ENCODE measurements at regions not wholly inside any gene's neighbourhood (a gene's known extent, or its start where the extent isn't known, plus 50 kb on each side); places are given as distances from the start of the nearest gene placed in this dataset.

DNA sequence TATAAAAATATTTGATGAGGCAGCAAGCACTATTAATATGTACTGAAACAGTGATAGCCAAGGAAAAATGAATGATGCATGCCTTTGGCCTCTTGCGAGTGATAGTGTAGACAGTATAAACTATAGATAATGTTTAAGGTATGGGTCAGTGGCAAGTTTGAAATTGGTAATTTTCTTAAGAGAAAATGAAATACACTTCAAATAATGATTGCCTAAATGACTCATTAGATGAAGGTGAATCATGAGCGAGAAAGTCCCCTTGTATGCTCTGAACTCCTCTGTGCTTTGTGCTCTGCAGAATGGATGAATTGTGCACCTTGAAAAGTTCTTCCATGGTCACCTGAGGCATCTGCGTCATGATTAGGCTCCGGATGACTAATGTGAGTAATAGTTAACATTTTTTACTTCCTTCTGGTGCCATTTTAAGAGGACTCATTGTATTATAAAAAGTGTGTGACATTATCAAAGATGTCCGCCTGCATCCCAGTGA lies 84.9 kb upstream of the RTL1 start:
- no peaks in the 10 kb centered on the region for H3K36me3 ChIP-seq (replicated peaks)
- DNase-seq (ENCODE audit: low spot score in 2 of 2) = no peak
- no peaks in the 10 kb centered on the region for H3K27me3 ChIP-seq (ENCODE audit: low read depth)
- no peaks in the 10 kb centered on the region for H3K4me1 ChIP-seq
- H3K9me3 ChIP-seq = no peaks in the 10 kb centered on the region; the same call in 1 of the 2 replicates
- in situ Hi-C loops (cut with MboI; ENCODE audit: low sequenced_read_pairs) = no loop called here
- H3K4me3 ChIP-seq = no peak overlapping the region

DNA sequence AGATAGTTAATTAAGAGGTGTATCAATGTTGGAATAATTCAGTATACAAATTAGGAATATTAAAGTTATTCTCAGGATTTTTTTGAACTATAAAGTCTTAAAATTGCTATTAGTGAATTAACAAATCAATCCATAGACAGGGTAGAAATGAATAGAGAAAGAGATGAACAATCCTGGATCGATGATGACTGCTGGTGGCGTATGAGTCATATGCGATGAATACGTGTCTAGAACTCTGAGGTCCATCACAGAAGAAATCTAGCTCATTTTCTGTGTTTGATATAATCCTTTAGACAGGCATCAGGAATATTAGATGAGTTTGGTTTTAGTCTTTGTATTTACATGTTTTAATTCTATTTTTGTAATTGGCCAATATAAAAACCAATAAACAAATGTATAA lies 85.4 kb upstream of the RTL1 start:
- H3K9me3 ChIP-seq = no peaks in the 10 kb centered on the region; the same call in 1 of the 2 replicates
- no peak for DNase-seq (ENCODE audit: low spot score in 2 of 2)
- H3K4me3 ChIP-seq = no peak overlapping the region
- H3K27me3 ChIP-seq (ENCODE audit: low read depth) = no peaks in the 10 kb centered on the region
- H3K4me1 ChIP-seq = no peaks in the 10 kb centered on the region
- no peaks in the 10 kb centered on the region for H3K36me3 ChIP-seq (replicated peaks)
- in situ Hi-C loops (cut with MboI; ENCODE audit: low sequenced_read_pairs) = no loop called here

DNA sequence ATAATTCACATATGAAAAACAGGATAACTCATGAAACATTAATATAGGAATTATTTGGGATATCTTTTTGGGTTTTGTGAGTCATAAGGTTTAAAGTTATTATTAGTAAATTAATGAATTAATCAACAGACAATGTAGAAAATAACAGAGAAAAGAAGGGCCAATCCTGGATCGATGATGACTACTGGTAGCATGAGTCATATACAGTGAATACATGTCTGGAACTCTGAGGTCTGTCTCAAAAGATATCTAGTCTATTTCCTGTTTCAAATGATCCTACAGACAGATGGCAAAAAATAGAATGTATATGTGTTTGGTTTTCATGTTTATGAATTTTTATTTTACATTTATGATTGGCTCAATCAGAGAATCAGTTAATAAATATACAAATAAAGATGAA lies 86.4 kb upstream of the RTL1 start:
- DNase-seq (ENCODE audit: low spot score in 2 of 2) = no peak
- Histone ChIP-seq H3K27me3 (ENCODE audit: low read depth) (no peaks in the 10 kb centered on the region), H3K9me3 (no peaks in the 10 kb centered on the region; the same call in 1 of the 2 replicates), H3K4me3 (no peak overlapping the region), H3K36me3 (replicated peaks) (no peaks in the 10 kb centered on the region), H3K4me1 (no peaks in the 10 kb centered on the region)
- in situ Hi-C loops (cut with MboI; ENCODE audit: low sequenced_read_pairs) = no loop called here

GRCh38 chr14:100994082-100994481 lies 90.6 kb upstream of the RTL1 start:
- H3K4me1 ChIP-seq = no peaks in the 10 kb centered on the region
- no peaks in the 10 kb centered on the region for H3K36me3 ChIP-seq (replicated peaks)
- in situ Hi-C loops (cut with MboI; ENCODE audit: low sequenced_read_pairs) = no loop called here
- no peaks in the 10 kb centered on the region; the same call in 1 of the 2 replicates for H3K9me3 ChIP-seq
- no peaks in the 10 kb centered on the region for H3K27me3 ChIP-seq (ENCODE audit: low read depth)
- DNase-seq (ENCODE audit: low spot score in 2 of 2) = no peak
- no peak overlapping the region for H3K4me3 ChIP-seq

- no peak overlapping the region for H3K4me3 ChIP-seq
- in situ Hi-C loops (cut with MboI; ENCODE audit: low sequenced_read_pairs) = no loop called here
- no peaks in the 10 kb centered on the region for H3K36me3 ChIP-seq (replicated peaks)
- H3K27me3 ChIP-seq (ENCODE audit: low read depth) = no peaks in the 10 kb centered on the region
- DNase-seq (ENCODE audit: low spot score in 2 of 2) = no peak
- H3K9me3 ChIP-seq = no peaks in the 10 kb centered on the region; the same call in 1 of the 2 replicates
- no peaks in the 10 kb centered on the region for H3K4me1 ChIP-seq
Observed at GRCh38 chr14:100994756-100995330, 91.3 kb upstream of the RTL1 start.

- no peaks in the 10 kb centered on the region for H3K4me1 ChIP-seq
- DNase-seq (ENCODE audit: low spot score in 2 of 2) = no peak
- H3K27me3 ChIP-seq (ENCODE audit: low read depth) = no peaks in the 10 kb centered on the region; the same call in 1 of the 2 replicates
- no peak overlapping the region for H3K4me3 ChIP-seq
- in situ Hi-C loops (cut with MboI; ENCODE audit: low sequenced_read_pairs) = no loop called here
- H3K9me3 ChIP-seq = no peaks in the 10 kb centered on the region; the same call in 1 of the 2 replicates
- no peaks in the 10 kb centered on the region; the same call in 1 of the 2 replicates for H3K36me3 ChIP-seq (replicated peaks)
Observed at GRCh38 chr14:101000711-101001250, 97.3 kb upstream of the RTL1 start.

DNA sequence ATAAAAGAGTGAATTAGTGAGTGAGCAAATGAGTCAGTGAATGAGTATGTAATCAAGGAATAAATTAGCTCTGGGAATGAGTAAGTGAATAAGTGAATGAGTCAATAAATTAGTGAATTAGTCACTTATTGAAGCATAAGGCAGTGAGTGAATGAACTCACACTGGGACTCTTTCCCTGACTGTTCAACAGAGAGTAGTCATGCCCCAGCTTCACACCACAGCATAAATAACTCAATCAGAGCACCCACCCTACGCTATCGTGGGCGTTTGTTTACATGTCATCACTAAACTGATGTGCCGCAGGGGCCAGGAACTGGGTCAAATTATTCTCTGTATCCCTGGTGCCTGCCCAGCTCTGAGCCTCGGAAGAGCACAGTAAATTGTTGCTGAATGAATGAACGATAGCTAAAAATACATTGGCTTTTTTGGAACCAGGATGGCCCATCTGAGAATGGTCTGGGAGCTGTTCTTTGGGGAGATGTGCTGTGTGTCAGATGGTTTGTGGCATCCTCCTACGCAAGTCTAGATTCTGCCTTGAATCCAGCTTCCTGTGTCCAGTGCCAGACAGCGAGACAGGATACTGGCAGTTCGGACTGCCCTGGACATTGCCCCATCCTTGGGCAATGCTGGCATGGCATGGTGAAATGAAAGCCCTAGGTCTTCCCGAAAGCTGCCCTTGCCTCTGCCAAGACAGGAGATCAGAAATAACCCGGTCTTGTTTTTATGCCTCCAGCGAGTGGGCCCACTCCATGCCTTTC lies 98.0 kb upstream of the RTL1 start:
- Histone ChIP-seq H3K9me3 (no peaks in the 10 kb centered on the region; the same call in 1 of the 2 replicates), H3K4me3 (no peak overlapping the region), H3K27me3 (ENCODE audit: low read depth) (no peaks in the 10 kb centered on the region; the same call in 1 of the 2 replicates), H3K4me1 (no peaks in the 10 kb centered on the region), H3K36me3 (replicated peaks) (no peaks in the 10 kb centered on the region; the same call in 1 of the 2 replicates)
- in situ Hi-C loops (cut with MboI; ENCODE audit: low sequenced_read_pairs) = no loop called here
- DNase-seq (ENCODE audit: low spot score in 2 of 2) = no peak

GRCh38 chr14:101002738-101003137 lies 99.2 kb upstream of the RTL1 start:
- in situ Hi-C loops (cut with MboI; ENCODE audit: low sequenced_read_pairs) = no loop called here
- no peaks in the 10 kb centered on the region; the same call in 1 of the 2 replicates for H3K36me3 ChIP-seq (replicated peaks)
- no peak overlapping the region for H3K4me3 ChIP-seq
- no peaks in the 10 kb centered on the region; the same call in 1 of the 2 replicates for H3K9me3 ChIP-seq
- no peaks in the 10 kb centered on the region; the same call in 1 of the 2 replicates for H3K27me3 ChIP-seq (ENCODE audit: low read depth)
- no peaks in the 10 kb centered on the region for H3K4me1 ChIP-seq
- no peak for DNase-seq (ENCODE audit: low spot score in 2 of 2)

DNA sequence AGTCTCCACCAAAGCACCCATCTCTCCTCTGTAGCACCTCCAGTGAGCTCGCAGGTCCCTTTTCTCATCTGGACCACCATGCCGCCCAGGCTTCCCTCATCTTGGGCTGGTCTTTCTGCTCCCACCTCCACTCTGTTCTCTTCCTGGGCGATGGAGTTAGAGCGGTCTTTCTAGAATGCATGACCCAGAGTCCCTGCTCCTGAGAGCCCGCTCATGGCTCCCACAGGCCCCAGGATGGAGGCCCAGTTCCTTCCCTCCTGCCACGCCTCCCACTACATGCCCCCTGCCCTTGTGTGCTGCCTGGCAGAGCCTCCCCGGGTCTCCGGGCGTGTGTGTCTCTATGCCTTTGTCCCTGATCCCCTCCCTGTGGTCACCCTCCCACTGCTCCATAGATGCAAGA lies 100.7 kb upstream of the RTL1 start:
- in situ Hi-C loops (cut with MboI; ENCODE audit: low sequenced_read_pairs) = no loop called here

GRCh38 chr14:101004954-101005353 lies 101.4 kb upstream of the RTL1 start:
- H3K4me3 ChIP-seq = no peak overlapping the region
- H3K27me3 ChIP-seq (ENCODE audit: low read depth) = no peaks in the 10 kb centered on the region; the same call in 1 of the 2 replicates
- DNase-seq (ENCODE audit: low spot score in 2 of 2) = no peak

More for the DNA sequence above, 100.7 kb upstream of the RTL1 start:
- DNase-seq (ENCODE audit: low spot score in 2 of 2) = no peak
- no peak overlapping the region for H3K4me3 ChIP-seq
- no peaks in the 10 kb centered on the region; the same call in 1 of the 2 replicates for H3K36me3 ChIP-seq (replicated peaks)
- H3K4me1 ChIP-seq = no peaks in the 10 kb centered on the region
- no peaks in the 10 kb centered on the region; the same call in 1 of the 2 replicates for H3K27me3 ChIP-seq (ENCODE audit: low read depth)
- H3K9me3 ChIP-seq = no peaks in the 10 kb centered on the region; the same call in 1 of the 2 replicates

GRCh38 chr14:101005447-101005846 lies 101.9 kb upstream of the RTL1 start:
- DNase-seq (ENCODE audit: low spot score in 2 of 2) = no peak
- no peaks in the 10 kb centered on the region; the same call in 1 of the 2 replicates for H3K36me3 ChIP-seq (replicated peaks)

More at GRCh38 chr14:101004954-101005353, 101.4 kb upstream of the RTL1 start:
- Histone ChIP-seq H3K9me3 (no peaks in the 10 kb centered on the region; the same call in 1 of the 2 replicates), H3K4me1 (no peaks in the 10 kb centered on the region), H3K36me3 (replicated peaks) (no peaks in the 10 kb centered on the region; the same call in 1 of the 2 replicates)
- in situ Hi-C loops (cut with MboI; ENCODE audit: low sequenced_read_pairs) = no loop called here

DNA sequence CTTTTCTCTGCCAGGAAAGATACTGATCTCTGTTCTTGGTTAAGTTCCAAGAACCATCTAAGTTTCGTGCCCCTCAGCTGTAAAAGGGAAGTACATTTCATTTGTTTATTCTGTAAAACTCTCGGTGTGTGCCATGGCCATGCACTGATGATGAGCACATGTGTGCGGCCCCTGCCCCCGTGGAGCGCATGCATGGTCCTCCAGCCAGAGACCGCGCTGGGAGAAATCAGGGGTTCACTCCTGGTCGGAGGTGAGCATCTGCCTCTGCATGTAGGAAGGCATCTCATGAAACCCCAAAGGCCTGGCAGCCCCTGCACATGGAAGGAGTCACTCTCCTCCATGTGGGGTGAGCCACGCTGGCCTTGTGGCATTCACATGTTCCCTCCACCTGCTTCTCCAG lies 102.5 kb upstream of the RTL1 start:
- no peaks in the 10 kb centered on the region for H3K9me3 ChIP-seq
- in situ Hi-C loops (cut with MboI; ENCODE audit: low sequenced_read_pairs) = no loop called here
- H3K27me3 ChIP-seq (ENCODE audit: low read depth) = no peaks in the 10 kb centered on the region
- H3K4me1 ChIP-seq = no peaks in the 10 kb centered on the region
- H3K36me3 ChIP-seq (replicated peaks) = no peaks in the 10 kb centered on the region; the same call in 1 of the 2 replicates
- H3K4me3 ChIP-seq = no peak overlapping the region
- no peak for DNase-seq (ENCODE audit: low spot score in 2 of 2)

More at GRCh38 chr14:101005447-101005846, 101.9 kb upstream of the RTL1 start:
- H3K9me3 ChIP-seq = no peaks in the 10 kb centered on the region; the same call in 1 of the 2 replicates
- in situ Hi-C loops (cut with MboI; ENCODE audit: low sequenced_read_pairs) = no loop called here
- H3K4me1 ChIP-seq = no peaks in the 10 kb centered on the region
- H3K27me3 ChIP-seq (ENCODE audit: low read depth) = no peaks in the 10 kb centered on the region; the same call in 1 of the 2 replicates
- no peak overlapping the region for H3K4me3 ChIP-seq

GRCh38 chr14:101007004-101007614 lies 103.6 kb upstream of the RTL1 start:
- no peaks in the 10 kb centered on the region for H3K27me3 ChIP-seq (ENCODE audit: low read depth)
- H3K9me3 ChIP-seq = no peaks in the 10 kb centered on the region
- in situ Hi-C loops (cut with MboI; ENCODE audit: low sequenced_read_pairs) = no loop called here
- no peak overlapping the region for H3K4me3 ChIP-seq
- H3K4me1 ChIP-seq = no peaks in the 10 kb centered on the region
- no peak for DNase-seq (ENCODE audit: low spot score in 2 of 2)
- H3K36me3 ChIP-seq (replicated peaks) = no peaks in the 10 kb centered on the region
